ENCODE measurements at regions not wholly inside any gene's neighbourhood (a gene's known extent, or its start where the extent isn't known, plus 50 kb on each side); places are given as distances from the start of the nearest gene placed in this dataset.
"Not testable (repeated sequence)": the region's sequence is repeated elsewhere in the genome, so short reads cannot be mapped to it uniquely, and the experiment has no call there.

GRCh38 chr9:101923451-101923850, 185.0 kb upstream of the GRIN3A start:
- Histone ChIP-seq H3K4me2 (no peak overlapping the region), H3K27me3 (ENCODE audit: insufficient read depth) (no peaks in the 10 kb centered on the region), H3F3A (replicated peaks; ENCODE audit: insufficient read depth) (no peaks in the 10 kb centered on the region), H3K9ac (no peak overlapping the region), H3K4me1 (ENCODE audit: control insufficient read depth in 1 of 2, insufficient read depth in 2 of 2, low read depth in 1 of 2, low read length in 1 of 2) (no peaks in the 10 kb centered on the region), H3K9me2 (no peaks in the 10 kb centered on the region), H3K36me3 (replicated peaks in 1 of 2; ENCODE audit: control insufficient read depth in 1 of 2, insufficient read depth in 2 of 2, low read length in 1 of 2) (no peaks in the 10 kb centered on the region), H3K4me3 (ENCODE audit: low read depth in 2 of 2, low read length in 1 of 2) (no peak overlapping the region), H2AFZ (ENCODE audit: low read depth) (no peak overlapping the region), H3K27ac (ENCODE audit: low read depth in 2 of 2, low read length in 1 of 2) (no peak overlapping the region), H3K9me3 (no peaks in the 10 kb centered on the region), H4K20me1 (ENCODE audit: insufficient read depth) (no peaks in the 10 kb centered on the region), H3K79me2 (ENCODE audit: insufficient read depth) (no peaks in the 10 kb centered on the region)
- TF ChIP-seq GABPA (IDR thresholded peaks at IDR 0.05; ENCODE audit: low read depth) (no peak), USF2 (IDR thresholded peaks at IDR 0.05; ENCODE audit: borderline replicate concordance, low read depth, low read length) (no peak), CTCF (IDR thresholded peaks at IDR 0.05) (no peak), SIN3A (IDR thresholded peaks at IDR 0.05; ENCODE audit: borderline replicate concordance, low read depth, low read length) (no peak), SMC3 (IDR thresholded peaks at IDR 0.05; ENCODE audit: low read depth, low read length) (no peak), JUND (IDR thresholded peaks at IDR 0.05) (no peak), EP300 (IDR thresholded peaks at IDR 0.05; ENCODE audit: borderline replicate concordance in 1 of 2, low read depth in 1 of 2, low read length in 1 of 2) (no peak), POLR2AphosphoS5 (IDR thresholded peaks at IDR 0.05; ENCODE audit: low read depth, low read length) (no peak), RCOR1 (IDR thresholded peaks at IDR 0.05; ENCODE audit: low read length) (no peak), REST (IDR thresholded peaks at IDR 0.05; ENCODE audit: low read depth, low read length) (no peak)
- no peak for DNase-seq
- ChIA-PET CTCF (no interaction called here), POLR2A (no interaction called here)
- WGBS (ENCODE audit: low lambda C conversion rate) = 10% methylated on average over 1 of the region's 1 CpG

- H3K4me2 ChIP-seq; H3K9ac ChIP-seq; CTCF ChIA-PET; DNase-seq; H4K20me1 ChIP-seq (ENCODE audit: insufficient read depth); H3F3A ChIP-seq (replicated peaks; ENCODE audit: insufficient read depth); H3K9me3 ChIP-seq; H3K36me3 ChIP-seq (replicated peaks in 1 of 2; ENCODE audit: control insufficient read depth in 1 of 2, insufficient read depth in 2 of 2, low read length in 1 of 2); H3K4me3 ChIP-seq (ENCODE audit: low read depth in 2 of 2, low read length in 1 of 2); H3K27me3 ChIP-seq (ENCODE audit: insufficient read depth); H3K4me1 ChIP-seq (ENCODE audit: control insufficient read depth in 1 of 2, insufficient read depth in 2 of 2, low read depth in 1 of 2, low read length in 1 of 2); H2AFZ ChIP-seq (ENCODE audit: low read depth); H3K27ac ChIP-seq (ENCODE audit: low read depth in 2 of 2, low read length in 1 of 2); H3K9me2 ChIP-seq; H3K79me2 ChIP-seq (ENCODE audit: insufficient read depth); POLR2A ChIA-PET: not testable (repeated sequence)
- WGBS (ENCODE audit: low lambda C conversion rate) = 38% methylated on average over 4 of the region's 4 CpGs
Measured at GRCh38 chr9:101916948-101917347, 178.5 kb upstream of the GRIN3A start.
